Neural progenitor cell (in vitro differentiated cells): ENCODE measurements at regions not wholly inside any gene's neighbourhood (a gene's known extent, or its start where the extent isn't known, plus 50 kb on each side); places are given as distances from the start of the nearest gene placed in this dataset.

Source experiments
- DNase-seq: peaks from one replicate; pipeline ENCODE4 v3.0.0-alpha.2; 2016; ENCODE audit warnings: low spot score
- H2AFZ ChIP-seq: fragments of 200-600 bp; sonication (generic); replicated peaks from 2 replicates; pipeline ENCODE4 v1.6.1; 2016; ENCODE audit warnings: antibody characterized with exemption
- H3F3A ChIP-seq: fragments of 200-600 bp; sonication (generic); 2 replicates; pipeline ENCODE4 v1.6.1; 2016; ENCODE audit warnings: antibody characterized with exemption, low read depth
- H3K27ac ChIP-seq: fragments of 200-600 bp; sonication (generic); 2 replicates; pipeline ENCODE4 v1.5.1; 2016; ENCODE audit warnings: mild to moderate bottlenecking
- H3K27me3 ChIP-seq: fragments of 200-600 bp; sonication (generic); 2 replicates; pipeline ENCODE4 v1.6.1; 2016; ENCODE audit warnings: mild to moderate bottlenecking, moderate library complexity
- H3K36me3 ChIP-seq: fragments of 200-600 bp; sonication (generic); 2 replicates; pipeline ENCODE4 v1.5.1; 2016
- H3K4me1 ChIP-seq: fragments of 200-600 bp; sonication (generic); 2 replicates; pipeline ENCODE4 v1.6.1; 2016; ENCODE audit warnings: mixed run types
- H3K4me2 ChIP-seq: fragments of 200-600 bp; sonication (generic); 2 replicates; pipeline ENCODE4 v1.6.1; 2016
- H3K4me3 ChIP-seq: fragments of 200-600 bp; sonication (generic); 2 replicates; pipeline ENCODE4 v1.5.1; 2016
- H3K79me2 ChIP-seq: fragments of 200-600 bp; sonication (generic); 2 replicates; pipeline ENCODE4 v1.6.1; 2016; ENCODE audit warnings: low read depth
- H3K9ac ChIP-seq: fragments of 200-600 bp; sonication (generic); 2 replicates; pipeline ENCODE4 v1.6.1; 2016
- H3K9me3 ChIP-seq: fragments of 200-600 bp; sonication (generic); 2 replicates; pipeline ENCODE4 v1.5.1; 2016; ENCODE audit warnings: low read depth
- H4K20me1 ChIP-seq: fragments of 200-600 bp; sonication (generic); 2 replicates; pipeline ENCODE4 v1.6.1; 2016; ENCODE audit warnings: low read depth
- H3K27ac Mint-ChIP-seq: 3 replicates; pipeline ENCODE4 v1.8.0; 2021; ENCODE audit warnings: mixed read lengths
- H3K27me3 Mint-ChIP-seq: 2 replicates; pipeline ENCODE4 v1.8.0; 2022; ENCODE audit warnings: low read depth, mild to moderate bottlenecking, inconsistent platforms, moderate library complexity, mixed read lengths; ENCODE audit not compliant: insufficient read depth
- H3K36me3 Mint-ChIP-seq: 3 replicates; pipeline ENCODE4 v1.8.0; 2021; ENCODE audit warnings: mixed read lengths
- H3K4me1 Mint-ChIP-seq: 3 replicates; pipeline ENCODE4 v1.8.0; 2021; ENCODE audit warnings: mixed read lengths
- H3K4me3 Mint-ChIP-seq: 3 replicates; pipeline ENCODE4 v1.8.0; 2021; ENCODE audit warnings: mild to moderate bottlenecking, moderate library complexity, mixed read lengths
- H3K9me3 Mint-ChIP-seq: 3 replicates; pipeline ENCODE4 v1.8.0; 2020; ENCODE audit warnings: mixed read lengths
- CTCF ChIP-seq: fragments of 200-600 bp; sonication (generic); IDR thresholded peaks from 2 replicates; pipeline ENCODE4 v1.5.1; 2017; ENCODE audit warnings: antibody characterized with exemption, mild to moderate bottlenecking
- EZH2 ChIP-seq: fragments of 200-600 bp; sonication (generic); IDR thresholded peaks from 2 replicates; pipeline ENCODE4 v1.6.1; 2017; ENCODE audit warnings: antibody characterized with exemption, mild to moderate bottlenecking, moderate library complexity
- EZH2phosphoT487 ChIP-seq: fragments of 200-600 bp; sonication (generic); IDR thresholded peaks from 2 replicates; pipeline ENCODE4 v1.6.1; 2017; ENCODE audit warnings: antibody characterized with exemption

DNA sequence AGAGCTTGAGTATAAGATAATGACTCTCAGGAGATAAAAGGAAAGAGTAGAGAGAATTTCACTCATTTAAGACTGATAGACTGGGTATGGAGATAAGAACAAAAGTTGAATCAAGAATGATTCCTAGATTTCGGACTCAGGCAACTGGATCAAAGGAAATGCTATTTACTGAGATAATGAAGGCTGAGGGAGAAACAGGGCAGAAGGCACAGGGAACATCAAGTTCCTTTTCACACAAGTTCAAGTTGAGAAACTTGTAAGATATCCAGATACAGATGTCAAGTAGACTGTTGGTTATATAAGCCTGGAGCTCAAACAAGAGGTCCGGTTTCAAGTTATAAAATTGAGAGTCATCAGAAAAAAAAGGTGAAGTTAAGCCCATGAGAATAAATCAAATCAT is 360.8 kb downstream of the TNS1 start:
- H3K36me3 Mint-ChIP-seq: no peaks in the 10 kb centered on the region
- no peak overlapping the region for H3K4me3 Mint-ChIP-seq
- no peak overlapping the region for H3K4me3 ChIP-seq
- no peak overlapping the region for H2AFZ ChIP-seq
- no peaks in the 10 kb centered on the region for H3K9me3 ChIP-seq
- no peak overlapping the region for H3K4me2 ChIP-seq
- peaks cover 20% of the 10 kb centered on the region for H3F3A ChIP-seq
- no peak overlapping the region for H3K27ac ChIP-seq
- H3K9me3 Mint-ChIP-seq: no peaks in the 10 kb centered on the region
- H3K27me3 Mint-ChIP-seq: peaks cover 6% of the 10 kb centered on the region
- H3K4me1 Mint-ChIP-seq: peaks cover 11% of the 10 kb centered on the region
- no peak for DNase-seq
- no peaks in the 10 kb centered on the region for H3K79me2 ChIP-seq
- H3K27ac Mint-ChIP-seq: no peak overlapping the region
- no peaks in the 10 kb centered on the region for H3K36me3 ChIP-seq
- no peaks in the 10 kb centered on the region for H4K20me1 ChIP-seq
- H3K4me1 ChIP-seq: peaks cover 32% of the 10 kb centered on the region
- no peak for TF ChIP-seq EZH2
- TF ChIP-seq EZH2phosphoT487: no peak
- no peak for TF ChIP-seq CTCF
- H3K27me3 ChIP-seq: no peaks in the 10 kb centered on the region
- no peak overlapping the region for H3K9ac ChIP-seq

DNA sequence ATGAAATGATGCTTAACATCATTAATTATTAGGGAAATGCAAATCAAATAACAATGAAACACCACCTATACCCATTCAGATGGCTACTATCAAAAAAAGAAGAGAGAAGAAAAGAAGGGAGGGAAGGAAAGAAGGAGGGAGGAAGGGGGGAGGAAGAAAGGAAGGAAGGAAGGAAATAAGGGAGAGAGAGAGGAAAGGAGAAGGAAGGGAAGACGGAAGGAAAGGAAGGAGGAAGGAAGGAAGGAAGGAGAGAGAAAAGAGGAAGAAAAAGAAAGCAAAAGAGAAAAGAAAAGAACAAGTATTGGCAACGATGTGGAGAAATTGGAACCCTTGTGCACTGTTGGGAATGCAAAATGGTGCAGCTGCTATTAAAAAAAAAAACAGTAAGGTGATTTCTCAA is 363.3 kb downstream of the TNS1 start:
- no peak overlapping the region for H3K27ac ChIP-seq
- H3K79me2 ChIP-seq: no peaks in the 10 kb centered on the region
- no peak overlapping the region for H3K9ac ChIP-seq
- no peak overlapping the region for H3K4me3 Mint-ChIP-seq
- no peaks in the 10 kb centered on the region for H3K36me3 ChIP-seq
- H3K4me1 Mint-ChIP-seq: peaks cover 23% of the 10 kb centered on the region
- H3K9me3 Mint-ChIP-seq: no peaks in the 10 kb centered on the region
- TF ChIP-seq EZH2phosphoT487 (no peak), EZH2 (no peak), CTCF (no peak)
- no peaks in the 10 kb centered on the region for H3K36me3 Mint-ChIP-seq
- H3K4me1 ChIP-seq: peaks cover 24% of the 10 kb centered on the region
- H4K20me1 ChIP-seq: no peaks in the 10 kb centered on the region
- H3K27me3 ChIP-seq: no peaks in the 10 kb centered on the region
- no peaks in the 10 kb centered on the region for H3K9me3 ChIP-seq
- H3K4me2 ChIP-seq: no peak overlapping the region
- H3F3A ChIP-seq: peaks cover 17% of the 10 kb centered on the region
- no peak overlapping the region for H3K27ac Mint-ChIP-seq
- no peak overlapping the region for H3K4me3 ChIP-seq
- DNase-seq: no peak
- no peak overlapping the region for H2AFZ ChIP-seq
- peaks cover 6% of the 10 kb centered on the region for H3K27me3 Mint-ChIP-seq

- Histone ChIP-seq H3K36me3 (no peaks in the 10 kb centered on the region), H3K9ac (no peak overlapping the region), H3K27ac (no peak overlapping the region), H3K79me2 (no peaks in the 10 kb centered on the region), H4K20me1 (no peaks in the 10 kb centered on the region), H3K4me3 (no peak overlapping the region), H3F3A (peaks cover 8% of the 10 kb centered on the region), H3K27me3 (no peaks in the 10 kb centered on the region), H3K9me3 (no peaks in the 10 kb centered on the region), H3K4me1 (peaks cover 15% of the 10 kb centered on the region), H2AFZ (no peak overlapping the region), H3K4me2 (no peak overlapping the region)
- no peak overlapping the region for H3K27ac Mint-ChIP-seq
- H3K36me3 Mint-ChIP-seq: no peaks in the 10 kb centered on the region
- H3K9me3 Mint-ChIP-seq: no peaks in the 10 kb centered on the region
- peaks cover 6% of the 10 kb centered on the region for H3K27me3 Mint-ChIP-seq
- no peak overlapping the region for H3K4me3 Mint-ChIP-seq
- DNase-seq: no peak
- TF ChIP-seq CTCF: no peak
- TF ChIP-seq EZH2phosphoT487: no peak
- TF ChIP-seq EZH2: no peak
- H3K4me1 Mint-ChIP-seq: peaks cover 23% of the 10 kb centered on the region
Observed at GRCh38 chr2:217638533-217638932, 364.3 kb downstream of the TNS1 start.
